ENCODE measurements at regions not wholly inside any gene's neighbourhood (a gene's known extent, or its start where the extent isn't known, plus 50 kb on each side); places are given as distances from the start of the nearest gene placed in this dataset.

DNA sequence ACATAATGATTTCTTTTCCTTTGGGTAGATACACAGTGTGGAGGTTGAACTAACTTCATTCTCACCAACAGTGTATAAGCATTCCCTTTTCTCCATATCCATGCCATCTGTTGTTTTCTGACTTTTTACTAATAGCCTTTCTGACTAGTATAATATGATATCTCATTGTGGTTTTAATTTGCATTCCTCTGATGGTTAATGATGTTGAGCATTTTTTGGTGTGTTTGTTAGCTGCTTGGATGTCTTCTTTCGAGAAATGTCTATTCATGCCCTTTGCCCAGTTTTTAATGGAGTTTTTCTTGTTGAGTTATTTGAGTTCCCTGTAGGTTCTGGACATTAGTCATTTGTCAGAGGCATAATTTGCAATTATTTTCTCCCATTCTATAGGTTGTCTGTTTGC lies 59.8 kb downstream of the MARCHF4 start:
- no peak overlapping the region for H3K9ac ChIP-seq (ENCODE audit: low read length)
- H3K36me3 ChIP-seq (ENCODE audit: insufficient read depth, low read length), result no peaks in the 10 kb centered on the region
- H3K4me1 ChIP-seq (ENCODE audit: insufficient read depth, low read length, severe bottlenecking), result no peaks in the 10 kb centered on the region
- H3K4me3 ChIP-seq (ENCODE audit: low read depth, low read length, poor library complexity, severe bottlenecking), result no peak overlapping the region
- H3K9me3 ChIP-seq (ENCODE audit: low read length), result no peaks in the 10 kb centered on the region
- no peaks in the 10 kb centered on the region for H3F3A ChIP-seq (ENCODE audit: insufficient read depth, low read length)
- H3K9me2 ChIP-seq (ENCODE audit: low read depth, low read length), result no peaks in the 10 kb centered on the region
- H3K79me2 ChIP-seq (ENCODE audit: insufficient read depth, low read length), result no peaks in the 10 kb centered on the region
- no peak for TF ChIP-seq EZH2 (IDR thresholded peaks at IDR 0.05; ENCODE audit: borderline replicate concordance, low read length)
- TF ChIP-seq, protein P1, sequence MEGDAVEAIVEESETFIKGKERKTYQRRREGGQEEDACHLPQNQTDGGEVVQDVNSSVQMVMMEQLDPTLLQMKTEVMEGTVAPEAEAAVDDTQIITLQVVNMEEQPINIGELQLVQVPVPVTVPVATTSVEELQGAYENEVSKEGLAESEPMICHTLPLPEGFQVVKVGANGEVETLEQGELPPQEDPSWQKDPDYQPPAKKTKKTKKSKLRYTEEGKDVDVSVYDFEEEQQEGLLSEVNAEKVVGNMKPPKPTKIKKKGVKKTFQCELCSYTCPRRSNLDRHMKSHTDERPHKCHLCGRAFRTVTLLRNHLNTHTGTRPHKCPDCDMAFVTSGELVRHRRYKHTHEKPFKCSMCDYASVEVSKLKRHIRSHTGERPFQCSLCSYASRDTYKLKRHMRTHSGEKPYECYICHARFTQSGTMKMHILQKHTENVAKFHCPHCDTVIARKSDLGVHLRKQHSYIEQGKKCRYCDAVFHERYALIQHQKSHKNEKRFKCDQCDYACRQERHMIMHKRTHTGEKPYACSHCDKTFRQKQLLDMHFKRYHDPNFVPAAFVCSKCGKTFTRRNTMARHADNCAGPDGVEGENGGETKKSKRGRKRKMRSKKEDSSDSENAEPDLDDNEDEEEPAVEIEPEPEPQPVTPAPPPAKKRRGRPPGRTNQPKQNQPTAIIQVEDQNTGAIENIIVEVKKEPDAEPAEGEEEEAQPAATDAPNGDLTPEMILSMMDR (IDR thresholded peaks at IDR 0.05; ENCODE audit: low read length), result no peak
- no peak overlapping the region for H3K4me2 ChIP-seq (ENCODE audit: low read length)
- H4K20me1 ChIP-seq (ENCODE audit: insufficient read depth, low read length), result no peaks in the 10 kb centered on the region
- H3K27ac ChIP-seq (ENCODE audit: low read depth, low read length, poor library complexity, severe bottlenecking), result no peak overlapping the region
- H2AFZ ChIP-seq (ENCODE audit: low read length), result no peak overlapping the region
- H3K27me3 ChIP-seq (ENCODE audit: insufficient read depth, low read length), result no peaks in the 10 kb centered on the region; the same call in 1 of the 2 replicates

DNA sequence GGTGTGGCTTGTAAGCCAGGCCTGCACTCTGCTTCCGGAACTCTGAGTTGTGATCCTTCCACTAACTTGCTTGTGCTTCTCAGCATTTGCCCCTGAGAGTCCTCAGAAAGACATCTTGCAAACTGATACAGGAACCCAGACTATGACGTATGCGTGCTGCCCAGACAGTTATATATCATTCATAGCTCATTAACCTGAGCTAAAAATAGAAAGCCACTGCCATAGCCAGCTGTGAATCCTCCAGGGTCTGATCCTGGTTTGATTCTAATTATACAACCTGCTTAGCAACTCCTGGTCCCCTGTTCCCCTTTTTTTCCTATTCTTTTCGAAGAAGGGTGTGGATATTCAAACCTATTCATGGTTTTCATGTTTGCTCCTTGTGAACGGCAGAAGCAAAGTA lies 63.7 kb downstream of the MARCHF4 start:
- no peak overlapping the region for H3K27ac ChIP-seq (ENCODE audit: low read depth, low read length, poor library complexity, severe bottlenecking)
- no peaks in the 10 kb centered on the region for H3K9me2 ChIP-seq (ENCODE audit: low read depth, low read length)
- no peak overlapping the region for H3K4me2 ChIP-seq (ENCODE audit: low read length)
- TF ChIP-seq EZH2 (IDR thresholded peaks at IDR 0.05; ENCODE audit: borderline replicate concordance, low read length), result no peak
- TF ChIP-seq, protein P1 (IDR thresholded peaks at IDR 0.05; ENCODE audit: low read length), result no peak
- H3F3A ChIP-seq (ENCODE audit: insufficient read depth, low read length), result no peaks in the 10 kb centered on the region
- no peaks in the 10 kb centered on the region for H4K20me1 ChIP-seq (ENCODE audit: insufficient read depth, low read length)
- H3K9ac ChIP-seq (ENCODE audit: low read length), result no peak overlapping the region
- no peaks in the 10 kb centered on the region for H3K27me3 ChIP-seq (ENCODE audit: insufficient read depth, low read length)
- H3K79me2 ChIP-seq (ENCODE audit: insufficient read depth, low read length), result no peaks in the 10 kb centered on the region
- H3K4me3 ChIP-seq (ENCODE audit: low read depth, low read length, poor library complexity, severe bottlenecking), result no peak overlapping the region
- H3K9me3 ChIP-seq (ENCODE audit: low read length), result no peaks in the 10 kb centered on the region
- H3K36me3 ChIP-seq (ENCODE audit: insufficient read depth, low read length), result no peaks in the 10 kb centered on the region
- no peaks in the 10 kb centered on the region for H3K4me1 ChIP-seq (ENCODE audit: insufficient read depth, low read length, severe bottlenecking)
- H2AFZ ChIP-seq (ENCODE audit: low read length), result no peak overlapping the region

DNA sequence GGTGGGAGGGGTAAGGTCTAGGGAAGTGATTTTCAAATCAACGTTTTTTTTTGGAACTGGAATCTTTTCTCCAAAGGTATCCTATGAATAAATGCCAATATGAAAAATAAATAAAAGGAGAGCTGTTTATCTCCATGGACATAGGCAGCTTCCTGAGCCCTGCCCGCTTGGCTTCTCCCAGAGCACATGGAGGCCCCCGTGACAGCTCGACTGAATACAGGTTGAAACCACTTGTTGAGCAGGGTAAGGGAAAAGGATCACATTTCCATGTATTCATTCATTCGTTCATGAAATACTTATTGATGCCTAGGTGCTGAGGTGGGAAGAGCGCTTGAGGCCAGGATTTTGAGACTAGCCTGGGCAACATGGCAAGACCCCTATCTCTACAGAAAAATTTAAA lies 64.8 kb downstream of the MARCHF4 start:
- no peaks in the 10 kb centered on the region for H3K9me3 ChIP-seq (ENCODE audit: low read length)
- H3K9me2 ChIP-seq (ENCODE audit: low read depth, low read length), result no peaks in the 10 kb centered on the region
- no peak overlapping the region for H3K4me3 ChIP-seq (ENCODE audit: low read depth, low read length, poor library complexity, severe bottlenecking)
- TF ChIP-seq, protein P1 (IDR thresholded peaks at IDR 0.05; ENCODE audit: low read length), result no peak
- TF ChIP-seq EZH2 (IDR thresholded peaks at IDR 0.05; ENCODE audit: borderline replicate concordance, low read length), result no peak
- H3K4me2 ChIP-seq (ENCODE audit: low read length), result no peak overlapping the region
- no peak overlapping the region for H3K9ac ChIP-seq (ENCODE audit: low read length)
- H2AFZ ChIP-seq (ENCODE audit: low read length), result no peak overlapping the region
- no peaks in the 10 kb centered on the region for H3K27me3 ChIP-seq (ENCODE audit: insufficient read depth, low read length)
- H4K20me1 ChIP-seq (ENCODE audit: insufficient read depth, low read length), result no peaks in the 10 kb centered on the region
- H3K36me3 ChIP-seq (ENCODE audit: insufficient read depth, low read length), result no peaks in the 10 kb centered on the region
- no peaks in the 10 kb centered on the region for H3K79me2 ChIP-seq (ENCODE audit: insufficient read depth, low read length)
- H3K4me1 ChIP-seq (ENCODE audit: insufficient read depth, low read length, severe bottlenecking), result no peaks in the 10 kb centered on the region
- no peaks in the 10 kb centered on the region for H3F3A ChIP-seq (ENCODE audit: insufficient read depth, low read length)
- no peak overlapping the region for H3K27ac ChIP-seq (ENCODE audit: low read depth, low read length, poor library complexity, severe bottlenecking)
